Activated CD4-positive, CD25-positive, alpha-beta regulatory T cell (primary cell): ENCODE measurements at regions not wholly inside any gene's neighbourhood (a gene's known extent, or its start where the extent isn't known, plus 50 kb on each side); places are given as distances from the start of the nearest gene placed in this dataset.
"Not testable (repeated sequence)": the region's sequence is repeated elsewhere in the genome, so short reads cannot be mapped to it uniquely, and the experiment has no call there.

Experiments
- DNase-seq, 4 experiments: peaks; one replicate each; lab custom pipeline; 2025; lab: John Stamatoyannopoulos, UW

GRCh38 chr5:165400086-165400485 is 1894.7 kb downstream of the MAT2B start:
- no peak for DNase-seq

- DNase-seq = no peak
Observed at GRCh38 chr5:165404917-165405316, 1899.5 kb downstream of the MAT2B start.

DNA sequence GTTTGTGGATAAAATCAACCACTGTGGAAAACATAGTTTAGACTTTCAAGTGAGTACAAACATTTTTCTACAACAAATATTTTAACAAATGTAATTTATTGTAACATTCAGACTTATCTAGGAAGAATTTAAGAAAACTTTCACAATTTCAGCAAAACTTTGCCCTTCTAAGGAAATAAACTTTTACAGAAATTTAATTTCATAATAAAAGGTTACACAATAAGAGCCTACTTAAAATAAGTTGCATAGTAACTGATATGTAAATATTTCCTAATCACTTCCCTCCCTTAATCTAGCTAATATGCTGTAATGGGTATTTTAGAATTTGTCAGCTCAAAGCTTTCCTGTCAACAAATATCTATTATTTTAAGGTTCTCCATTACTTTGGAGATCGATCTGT is 1899.9 kb downstream of the MAT2B start:
- DNase-seq = no peak

DNA sequence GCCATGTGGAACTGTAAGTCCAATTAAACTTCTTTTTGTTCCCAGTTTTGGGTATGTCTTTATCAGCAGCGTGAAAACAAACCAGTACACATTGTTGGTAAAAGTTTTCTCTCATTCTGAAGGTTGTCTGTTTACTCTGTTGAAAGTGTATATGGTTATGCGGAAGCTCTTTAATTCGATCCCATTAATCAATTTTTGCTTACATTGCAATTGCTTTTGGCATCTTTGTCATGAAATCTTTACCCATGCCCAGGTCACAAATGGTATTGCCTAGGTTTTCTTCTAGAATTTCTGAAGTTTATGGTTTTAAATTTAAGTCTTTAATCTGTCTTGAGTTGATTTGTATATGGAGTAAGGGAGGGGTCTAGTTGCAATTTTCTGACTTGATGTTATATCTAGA is 1901.9 kb downstream of the MAT2B start:
- DNase-seq = no peak

GRCh38 chr5:165410476-165410875 is 1905.1 kb downstream of the MAT2B start:
- DNase-seq = no peak

DNA sequence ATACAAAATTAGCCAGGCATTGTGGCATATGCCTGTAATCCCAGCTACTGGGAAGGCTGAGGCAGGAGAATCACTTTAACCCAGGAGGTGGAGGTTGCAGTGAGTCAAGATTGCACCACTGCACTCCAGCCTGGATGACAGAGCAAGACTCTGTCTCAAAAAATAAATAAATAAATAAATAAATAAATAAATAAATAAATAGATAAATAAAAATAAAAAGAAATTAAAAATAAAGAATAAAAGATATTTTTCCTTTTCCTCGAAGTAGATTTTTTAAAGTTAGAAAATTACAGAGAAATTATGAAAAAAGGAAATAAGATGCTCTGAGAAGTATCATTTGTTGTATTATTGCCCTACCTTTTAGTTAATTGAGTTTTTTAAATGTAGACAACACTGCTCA is 1906.1 kb downstream of the MAT2B start:
- not testable (repeated sequence) for DNase-seq

GRCh38 chr5:165420493-165420892 is 1915.1 kb downstream of the MAT2B start:
- DNase-seq = no peak

- DNase-seq = no peak
Observed at GRCh38 chr5:165423697-165424299, 1918.4 kb downstream of the MAT2B start.

- DNase-seq = no peak
Observed at GRCh38 chr5:165425594-165425993, 1920.2 kb downstream of the MAT2B start.

DNA sequence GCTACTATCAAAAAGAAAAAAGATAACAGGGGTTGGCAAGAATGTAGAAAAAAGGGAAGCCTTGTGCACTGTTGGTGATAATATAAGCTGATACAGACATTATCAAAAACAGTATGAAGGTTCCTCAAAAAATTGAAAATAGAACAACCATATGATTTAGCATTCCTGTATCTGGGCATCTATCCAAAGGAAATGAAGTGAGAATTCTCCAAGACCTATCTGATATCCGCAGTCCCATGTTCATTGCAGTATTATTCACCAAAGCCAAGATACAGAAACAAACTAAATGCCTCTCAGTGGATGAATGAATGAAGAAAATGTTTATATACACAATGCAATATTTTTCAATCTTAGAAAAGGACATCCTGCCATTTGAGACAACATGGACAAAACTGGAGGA is 1943.3 kb downstream of the MAT2B start:
- DNase-seq = no peak

DNA sequence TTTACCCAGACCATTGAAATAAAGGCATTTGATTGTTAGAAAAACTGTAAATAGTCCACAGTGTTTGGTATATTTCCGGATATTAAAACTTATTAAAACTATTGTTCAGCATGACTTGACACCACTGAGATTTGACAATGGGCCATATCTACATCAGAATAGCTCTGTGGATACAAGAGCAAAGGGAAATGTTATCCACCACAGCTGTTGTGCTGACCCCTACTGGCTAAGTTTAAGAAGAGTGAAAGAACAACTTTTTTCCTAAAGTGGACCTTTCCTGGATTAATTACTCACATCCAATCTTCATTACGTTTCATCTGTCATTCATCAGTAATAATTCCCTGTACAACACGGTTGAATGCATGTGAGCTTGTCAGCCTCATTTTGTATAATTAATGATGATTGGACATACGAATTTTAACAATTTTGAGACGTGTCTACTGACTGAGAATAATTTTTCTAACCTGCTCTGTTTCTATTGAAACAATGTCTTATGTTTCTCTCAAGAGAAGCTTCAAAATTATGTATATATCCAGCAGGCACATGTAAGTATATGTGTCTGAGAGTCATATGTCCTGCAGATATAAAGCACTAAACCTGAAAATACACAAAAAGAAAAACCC is 1952.6 kb downstream of the MAT2B start:
- DNase-seq = no peak

- no peak for DNase-seq
Observed at GRCh38 chr5:165459232-165459631, 1953.8 kb downstream of the MAT2B start.

- no peak for DNase-seq
Observed at GRCh38 chr5:165460911-165461310, 1955.5 kb downstream of the MAT2B start.

DNA sequence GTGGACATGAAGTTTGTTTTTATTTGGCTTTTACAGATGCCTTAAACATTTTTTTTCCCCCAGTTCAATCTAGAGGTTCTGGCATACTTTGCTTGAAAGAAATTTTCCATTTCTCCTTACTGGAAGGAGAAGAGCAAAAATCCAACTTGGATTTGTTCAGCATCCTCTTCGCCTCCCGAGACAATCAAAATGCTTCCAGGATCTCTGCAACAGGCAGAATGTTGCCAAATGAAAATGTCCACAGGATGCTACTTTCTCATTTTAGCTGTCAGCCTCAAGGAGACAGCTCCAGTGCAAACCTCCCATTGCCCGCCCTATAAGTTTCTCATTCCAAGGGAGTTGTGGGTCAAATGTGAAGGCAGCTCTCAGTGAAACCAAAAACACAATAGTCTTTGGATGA is 1972.1 kb downstream of the MAT2B start:
- no peak for DNase-seq

GRCh38 chr5:165495829-165496380 is 1990.5 kb downstream of the MAT2B start:
- no peak for DNase-seq

GRCh38 chr5:165497707-165498106 is 1992.3 kb downstream of the MAT2B start:
- DNase-seq = no peak

DNA sequence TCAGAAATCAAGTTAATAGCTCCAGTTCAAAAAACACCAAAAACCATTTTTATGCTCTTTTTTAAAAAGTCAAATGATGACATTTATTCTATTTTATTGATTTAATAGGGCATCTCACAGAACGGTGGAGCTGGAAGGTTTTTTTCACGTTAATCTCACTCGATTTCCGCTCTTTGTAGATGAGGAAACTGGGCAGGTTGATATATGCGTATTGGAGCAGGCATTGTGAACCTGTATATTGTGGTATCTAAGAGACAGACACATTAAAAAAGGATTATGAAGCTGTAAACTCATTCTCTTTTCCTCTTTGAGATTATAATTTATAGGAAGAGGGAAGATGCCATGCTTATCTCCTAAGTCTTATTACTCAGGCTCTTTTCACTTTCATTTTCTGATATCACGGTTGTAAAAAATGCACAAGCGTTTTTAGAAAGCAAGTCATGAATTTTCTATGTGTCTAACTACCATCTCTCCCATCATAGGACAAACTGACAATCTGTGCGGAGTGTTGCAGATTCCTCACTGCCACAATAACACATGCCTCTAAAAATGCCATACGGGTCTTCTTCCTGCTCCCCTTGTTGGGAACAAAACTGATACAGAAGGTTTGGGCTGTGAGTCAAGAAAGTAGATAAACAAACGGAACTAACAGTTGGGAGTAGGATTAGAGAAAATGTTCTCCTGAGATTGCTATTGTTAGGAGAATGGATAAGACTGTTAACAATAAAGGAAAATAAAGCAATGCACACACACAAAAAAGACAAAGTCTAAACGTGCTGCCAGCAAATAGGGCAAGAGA is 1997.7 kb downstream of the MAT2B start:
- no peak for DNase-seq

GRCh38 chr5:165504674-165505073 is 1999.3 kb downstream of the MAT2B start:
- DNase-seq = no peak

DNA sequence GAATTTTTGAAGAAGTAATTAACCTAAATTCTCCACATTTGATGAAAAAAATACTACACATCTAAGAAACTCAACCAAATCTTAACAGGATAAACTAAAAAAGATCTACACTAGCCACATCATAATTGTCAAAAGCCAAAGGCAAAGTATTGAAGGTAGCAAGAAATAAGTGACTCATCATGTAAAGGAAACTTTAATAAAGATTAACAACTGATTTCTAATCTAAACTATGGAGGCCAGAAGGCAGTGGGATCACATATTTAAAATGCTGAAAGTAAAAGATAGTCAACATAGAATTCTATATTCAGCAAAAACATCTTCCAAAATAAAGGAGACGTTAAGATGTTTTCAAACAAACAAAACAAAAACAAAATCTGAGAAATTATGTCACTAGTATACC is 2002.9 kb downstream of the MAT2B start:
- DNase-seq = no peak

DNA sequence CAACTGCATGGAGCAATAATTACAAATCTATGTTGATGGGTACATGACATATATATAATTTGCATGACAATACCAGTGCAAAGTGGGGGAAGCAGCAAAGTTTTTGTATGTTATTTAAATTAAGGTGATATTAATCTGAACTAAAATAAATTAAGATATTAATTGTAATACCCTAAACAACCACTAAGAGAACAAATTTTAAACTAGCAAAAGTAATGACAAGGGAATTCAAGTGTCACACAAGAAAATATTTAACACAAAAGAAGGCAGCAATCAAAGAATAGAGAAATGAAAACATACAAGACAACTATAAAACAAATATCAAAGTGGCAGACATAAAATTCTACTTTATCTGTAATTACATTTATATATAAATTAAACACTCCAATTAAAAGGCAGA is 2003.4 kb downstream of the MAT2B start:
- no peak for DNase-seq

GRCh38 chr5:165521816-165522610 is 2016.6 kb downstream of the MAT2B start:
- no peak for DNase-seq

DNA sequence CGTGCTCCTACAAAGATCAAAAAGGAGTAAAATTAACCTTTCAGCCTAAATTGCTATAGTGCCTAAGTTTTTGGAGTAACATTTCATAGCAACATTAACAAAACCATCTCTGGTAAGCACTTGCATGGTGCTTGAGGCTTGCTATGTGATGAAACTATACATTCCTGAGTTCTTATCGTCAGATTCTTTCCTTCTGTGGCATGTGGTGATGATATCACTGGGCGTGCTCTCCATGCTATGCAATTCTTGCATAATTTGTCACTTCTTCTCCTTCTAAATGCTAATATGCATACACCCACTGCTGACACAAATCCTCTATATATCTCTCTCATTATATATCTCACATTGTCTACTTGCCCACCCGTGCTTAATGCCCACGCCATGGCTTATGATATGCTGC is 2019.9 kb downstream of the MAT2B start:
- no peak for DNase-seq
